Smooth muscle cell (in vitro differentiated cells): ENCODE measurements at regions not wholly inside any gene's neighbourhood (a gene's known extent, or its start where the extent isn't known, plus 50 kb on each side); places are given as distances from the start of the nearest gene placed in this dataset.

ENCODE experiments used
- DNase-seq: peaks from one replicate; lab custom pipeline; 2025; ENCODE audit not compliant: unreplicated experiment; lab: John Stamatoyannopoulos, UW
- H2AFZ ChIP-seq: fragments of 200-600 bp; sonication (generic); 2 replicates; pipeline ENCODE4 v1.6.0; 2016; ENCODE audit warnings: antibody characterized with exemption, low read depth, mild to moderate bottlenecking
- H3F3A ChIP-seq: fragments of 200-600 bp; sonication (generic); 2 replicates; pipeline ENCODE4 v1.6.0; 2017; ENCODE audit warnings: antibody characterized with exemption, low read depth
- H3K27ac ChIP-seq: fragments of 200-600 bp; sonication (generic); 2 replicates; pipeline ENCODE4 v1.5.1; 2016; ENCODE audit warnings: low read depth, mild to moderate bottlenecking
- H3K27me3 ChIP-seq: fragments of 200-600 bp; sonication (generic); 2 replicates; pipeline ENCODE4 v1.6.1; 2016; ENCODE audit warnings: low read depth, mild to moderate bottlenecking
- H3K36me3 ChIP-seq: fragments of 200-600 bp; sonication (generic); 2 replicates; pipeline ENCODE4 v1.5.1; 2016; ENCODE audit warnings: low read depth
- H3K4me1 ChIP-seq: fragments of 200-600 bp; sonication (generic); 2 replicates; pipeline ENCODE4 v1.5.1; 2016; ENCODE audit warnings: low read depth
- H3K4me2 ChIP-seq: fragments of 200-600 bp; sonication (generic); 2 replicates; pipeline ENCODE4 v1.6.0; 2016; ENCODE audit warnings: mild to moderate bottlenecking
- H3K4me3 ChIP-seq: fragments of 200-600 bp; sonication (generic); 2 replicates; pipeline ENCODE4 v1.5.1; 2016; ENCODE audit warnings: mild to moderate bottlenecking
- H3K79me2 ChIP-seq: fragments of 200-600 bp; sonication (generic); 2 replicates; pipeline ENCODE4 v1.6.0; 2016; ENCODE audit warnings: low read depth, mild to moderate bottlenecking
- H3K9ac ChIP-seq: fragments of 200-600 bp; sonication (generic); 2 replicates; pipeline ENCODE4 v1.6.0; 2016; ENCODE audit warnings: low read depth
- H3K9me3 ChIP-seq: fragments of 200-600 bp; sonication (generic); replicated peaks from 2 replicates; pipeline ENCODE4 v1.5.1; 2016; ENCODE audit warnings: low read depth
- H4K20me1 ChIP-seq: fragments of 200-600 bp; sonication (generic); 2 replicates; pipeline ENCODE4 v1.6.0; 2016; ENCODE audit warnings: low read depth
- WGBS: methylation state at CpG from one replicate; pipeline ENCODE4 v1.1.7; 2016; ENCODE audit warnings: low lambda C conversion rate; 5-methylcytosine and 5-hydroxymethylcytosine counted together
- TF ChIP-seq, protein P1 (sequence below): fragments of 200-600 bp; sonication (generic); IDR thresholded peaks from 2 replicates; pipeline ENCODE4 v1.5.1; 2017; ENCODE audit warnings: borderline replicate concordance, mild to moderate bottlenecking, antibody characterized with exemption; ENCODE audit not compliant: insufficient read depth, poor library complexity, severe bottlenecking

GRCh38 chr7:156578578-156578940, 62.0 kb upstream of the RNF32 start:
- H3K9ac ChIP-seq = no peak overlapping the region
- H4K20me1 ChIP-seq = no peaks in the 10 kb centered on the region
- DNase-seq = no peak
- no peak overlapping the region for H2AFZ ChIP-seq
- H3K4me2 ChIP-seq = no peak overlapping the region
- H3K4me1 ChIP-seq = no peaks in the 10 kb centered on the region
- H3K9me3 ChIP-seq = no peaks in the 10 kb centered on the region
- H3K27ac ChIP-seq = no peak overlapping the region
- no peaks in the 10 kb centered on the region for H3K79me2 ChIP-seq
- TF ChIP-seq, protein P1, sequence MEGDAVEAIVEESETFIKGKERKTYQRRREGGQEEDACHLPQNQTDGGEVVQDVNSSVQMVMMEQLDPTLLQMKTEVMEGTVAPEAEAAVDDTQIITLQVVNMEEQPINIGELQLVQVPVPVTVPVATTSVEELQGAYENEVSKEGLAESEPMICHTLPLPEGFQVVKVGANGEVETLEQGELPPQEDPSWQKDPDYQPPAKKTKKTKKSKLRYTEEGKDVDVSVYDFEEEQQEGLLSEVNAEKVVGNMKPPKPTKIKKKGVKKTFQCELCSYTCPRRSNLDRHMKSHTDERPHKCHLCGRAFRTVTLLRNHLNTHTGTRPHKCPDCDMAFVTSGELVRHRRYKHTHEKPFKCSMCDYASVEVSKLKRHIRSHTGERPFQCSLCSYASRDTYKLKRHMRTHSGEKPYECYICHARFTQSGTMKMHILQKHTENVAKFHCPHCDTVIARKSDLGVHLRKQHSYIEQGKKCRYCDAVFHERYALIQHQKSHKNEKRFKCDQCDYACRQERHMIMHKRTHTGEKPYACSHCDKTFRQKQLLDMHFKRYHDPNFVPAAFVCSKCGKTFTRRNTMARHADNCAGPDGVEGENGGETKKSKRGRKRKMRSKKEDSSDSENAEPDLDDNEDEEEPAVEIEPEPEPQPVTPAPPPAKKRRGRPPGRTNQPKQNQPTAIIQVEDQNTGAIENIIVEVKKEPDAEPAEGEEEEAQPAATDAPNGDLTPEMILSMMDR = no peak
- WGBS = 89% methylated on average over 23 of the region's 23 CpGs
- H3K27me3 ChIP-seq = no peaks in the 10 kb centered on the region
- no peaks in the 10 kb centered on the region for H3F3A ChIP-seq
- H3K4me3 ChIP-seq = no peak overlapping the region
- no peaks in the 10 kb centered on the region for H3K36me3 ChIP-seq

DNA sequence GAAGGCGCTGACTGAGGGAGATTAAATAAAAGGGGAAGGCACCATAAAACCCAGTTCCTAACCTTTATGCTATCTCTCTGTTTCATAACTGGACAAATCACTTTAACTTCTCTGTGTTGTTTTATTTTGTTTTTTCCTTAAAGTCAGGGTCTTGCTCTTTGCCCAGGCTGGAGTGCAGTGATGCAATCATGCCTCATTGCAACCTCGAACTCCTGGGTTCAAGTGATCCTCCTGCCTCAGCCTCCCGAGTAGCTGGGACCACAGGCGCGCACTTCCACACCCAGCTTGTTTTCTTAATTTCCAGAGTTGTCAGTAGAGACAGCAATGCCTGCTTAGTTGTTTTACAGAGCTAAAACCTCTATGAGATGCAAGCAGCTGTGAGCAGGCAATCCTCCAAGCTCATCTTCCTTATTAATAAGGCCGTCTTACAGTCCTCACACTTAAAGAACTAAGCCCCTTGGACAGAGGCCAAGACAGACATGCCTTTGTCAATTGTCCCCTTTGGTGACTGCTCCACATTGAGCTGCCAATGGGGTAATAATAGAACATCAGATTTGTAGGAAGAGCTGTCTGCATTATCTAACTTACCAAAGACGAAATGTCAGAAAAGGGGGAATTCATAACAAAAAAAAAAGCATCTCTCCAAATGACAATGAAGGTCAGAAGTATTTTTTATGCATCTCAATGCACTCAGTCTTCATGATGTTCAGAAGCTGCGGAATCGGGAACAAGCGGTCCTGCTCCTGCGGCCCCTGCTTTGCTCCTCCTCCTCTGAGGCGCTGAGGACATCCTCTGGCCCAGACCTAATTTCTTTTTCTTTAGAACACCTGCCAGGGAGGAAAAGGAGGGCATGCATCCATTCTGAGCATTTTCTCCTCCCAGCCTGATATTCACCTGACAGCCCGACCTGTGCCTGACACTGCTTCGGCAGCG, 62.7 kb upstream of the RNF32 start:
- TF ChIP-seq, protein P1 = no peak
- WGBS = 89% methylated on average over 15 of the region's 15 CpGs
- no peak for DNase-seq
- no peaks in the 10 kb centered on the region for H3K9me3 ChIP-seq
- no peak overlapping the region for H3K27ac ChIP-seq
- no peaks in the 10 kb centered on the region for H3K27me3 ChIP-seq
- no peaks in the 10 kb centered on the region for H3F3A ChIP-seq
- no peaks in the 10 kb centered on the region for H3K36me3 ChIP-seq
- no peak overlapping the region for H3K4me3 ChIP-seq
- H3K4me1 ChIP-seq = no peaks in the 10 kb centered on the region
- no peak overlapping the region for H3K4me2 ChIP-seq
- no peaks in the 10 kb centered on the region for H4K20me1 ChIP-seq
- H3K9ac ChIP-seq = no peak overlapping the region
- H2AFZ ChIP-seq = no peak overlapping the region
- no peaks in the 10 kb centered on the region for H3K79me2 ChIP-seq

DNA sequence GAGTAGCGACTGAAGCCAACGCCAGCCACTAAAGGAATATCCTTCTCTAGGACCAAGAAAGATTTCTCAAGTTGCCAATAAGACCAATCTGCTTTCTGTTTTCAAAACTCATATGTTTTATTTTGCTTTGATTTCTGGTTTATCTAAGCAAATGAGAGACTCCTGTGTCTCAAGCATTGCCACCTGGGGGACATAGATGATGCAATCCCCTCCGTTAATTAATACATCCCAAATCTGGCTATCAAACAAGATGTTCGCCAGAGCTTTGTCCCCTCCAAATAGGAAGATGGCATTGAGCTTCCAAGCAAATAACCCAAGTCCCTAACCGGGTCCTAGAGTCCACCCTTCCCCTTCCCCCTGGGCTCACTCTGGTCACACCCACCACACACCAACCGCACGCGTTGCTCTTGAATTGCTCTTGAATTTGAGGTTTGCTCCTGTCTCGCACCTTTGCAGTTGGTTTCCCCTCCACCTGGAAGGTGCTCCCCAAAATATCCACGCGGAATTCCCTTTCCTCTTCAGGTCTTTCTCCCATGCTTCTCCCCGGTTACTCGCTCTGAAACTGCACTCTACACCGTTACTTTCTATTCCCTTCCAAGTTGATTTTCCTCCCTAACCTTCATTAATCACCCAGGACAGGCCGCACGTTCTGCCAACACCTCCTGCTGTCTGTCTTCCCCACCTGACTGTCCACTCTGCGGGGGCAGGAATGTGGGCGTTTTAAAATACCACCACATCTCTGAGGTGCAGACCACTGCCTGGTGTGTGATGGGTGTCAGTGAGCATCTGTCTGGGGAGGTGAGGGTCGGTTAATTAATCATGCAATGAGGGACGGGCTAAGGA, 64.1 kb upstream of the RNF32 start:
- TF ChIP-seq, protein P1 = no peak
- Histone ChIP-seq H3K27ac (no peak overlapping the region), H3K4me1 (no peaks in the 10 kb centered on the region), H3K4me3 (no peak overlapping the region), H3K27me3 (no peaks in the 10 kb centered on the region), H3F3A (no peaks in the 10 kb centered on the region), H4K20me1 (no peaks in the 10 kb centered on the region), H3K36me3 (no peaks in the 10 kb centered on the region), H3K9ac (no peak overlapping the region), H3K4me2 (no peak overlapping the region), H3K9me3 (no peaks in the 10 kb centered on the region), H2AFZ (no peak overlapping the region), H3K79me2 (no peaks in the 10 kb centered on the region)
- 85% methylated on average over 20 of the region's 20 CpGs for WGBS
- DNase-seq = no peak
